Stromal cell of bone marrow (primary cell): ENCODE measurements at regions not wholly inside any gene's neighbourhood (a gene's known extent, or its start where the extent isn't known, plus 50 kb on each side); places are given as distances from the start of the nearest gene placed in this dataset.

Experiments
- DNase-seq: peaks from one replicate; pipeline ENCODE4 v3.0.0-alpha.2; 2012; ENCODE audit warnings: low read depth

DNA sequence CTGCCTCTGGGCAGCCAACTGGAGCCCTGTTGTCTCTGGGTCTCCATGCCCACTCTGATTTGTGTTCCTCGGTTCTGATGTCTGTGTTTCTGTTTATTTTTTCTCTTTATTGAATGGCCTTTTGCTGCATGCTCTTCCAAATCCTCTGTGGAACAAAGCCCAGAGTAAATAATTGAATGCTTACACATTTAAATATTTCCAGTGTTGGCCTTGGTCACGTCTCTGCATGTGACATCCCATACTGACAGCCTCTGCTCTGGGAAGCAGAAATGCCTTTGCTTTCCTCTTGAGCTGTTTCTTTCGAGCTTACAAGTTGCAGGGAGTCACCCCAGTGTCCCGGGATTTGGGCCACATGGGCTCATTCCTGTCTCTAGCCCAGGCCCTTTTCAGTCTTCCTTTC lies 267.9 kb downstream of the PTPRU start:
- peak; percentile 7 for DNase-seq

- DNase-seq: no peak
These were observed 266.9 kb downstream of the PTPRU start for GRCh38 chr1:29502911-29503840.

DNA sequence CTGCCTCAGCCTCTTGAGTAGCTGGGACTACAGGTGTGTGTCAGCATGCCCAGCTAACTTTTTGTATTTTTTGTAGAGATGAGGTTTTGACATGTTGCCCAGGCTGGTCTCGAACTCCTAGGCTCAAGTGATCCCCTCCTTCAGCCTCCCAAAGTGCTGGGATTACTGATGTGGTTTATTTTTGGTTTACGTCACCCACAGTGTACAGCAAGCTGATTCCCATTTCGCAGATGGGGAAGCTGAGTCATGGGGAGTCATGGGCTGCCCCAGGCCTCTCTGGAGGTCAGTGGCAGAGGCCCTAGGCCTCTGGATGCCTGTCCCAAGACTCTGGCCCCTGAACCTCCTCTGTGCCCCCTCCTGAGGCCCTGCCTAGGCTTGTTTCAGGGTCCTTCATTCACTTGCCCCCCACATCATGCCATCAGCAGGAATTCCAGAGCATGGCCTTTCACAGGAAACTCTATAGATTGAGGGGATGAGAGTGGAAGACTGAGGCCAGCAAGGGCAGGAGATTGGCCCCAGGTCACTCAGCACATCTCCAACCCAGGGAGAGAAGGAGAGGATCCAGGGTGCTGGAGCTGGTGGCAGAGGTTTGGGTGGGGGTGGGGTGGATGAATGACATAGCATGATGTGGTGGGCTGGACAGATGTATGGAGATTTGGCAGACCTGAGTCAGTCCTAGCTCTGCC lies 266.0 kb downstream of the PTPRU start:
- no peak for DNase-seq

- DNase-seq: no peak
These were observed 265.1 kb downstream of the PTPRU start for GRCh38 chr1:29501227-29501976.

- DNase-seq: no peak
These were observed 264.3 kb downstream of the PTPRU start for GRCh38 chr1:29500651-29501050.

DNA sequence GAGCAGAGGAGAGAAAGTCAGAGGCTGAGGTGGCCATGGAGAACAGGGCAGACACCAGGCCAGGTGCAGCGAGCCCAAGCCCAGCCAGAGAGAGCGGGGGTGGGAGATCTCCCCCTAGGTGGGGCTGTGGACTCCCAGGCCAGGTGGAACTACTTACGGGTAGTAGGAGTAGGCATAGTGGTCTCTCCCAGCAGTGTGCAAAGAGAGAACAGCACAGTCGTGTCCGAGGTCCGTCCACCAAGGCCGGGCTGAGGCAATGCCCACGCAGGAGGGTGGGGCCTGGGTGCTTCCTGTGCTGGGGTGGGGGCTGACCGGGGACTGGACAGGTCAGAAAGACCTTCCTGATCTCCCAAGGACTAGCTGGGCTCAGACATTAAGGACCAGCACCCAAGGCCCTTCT lies 263.7 kb downstream of the PTPRU start:
- no peak for DNase-seq

DNA sequence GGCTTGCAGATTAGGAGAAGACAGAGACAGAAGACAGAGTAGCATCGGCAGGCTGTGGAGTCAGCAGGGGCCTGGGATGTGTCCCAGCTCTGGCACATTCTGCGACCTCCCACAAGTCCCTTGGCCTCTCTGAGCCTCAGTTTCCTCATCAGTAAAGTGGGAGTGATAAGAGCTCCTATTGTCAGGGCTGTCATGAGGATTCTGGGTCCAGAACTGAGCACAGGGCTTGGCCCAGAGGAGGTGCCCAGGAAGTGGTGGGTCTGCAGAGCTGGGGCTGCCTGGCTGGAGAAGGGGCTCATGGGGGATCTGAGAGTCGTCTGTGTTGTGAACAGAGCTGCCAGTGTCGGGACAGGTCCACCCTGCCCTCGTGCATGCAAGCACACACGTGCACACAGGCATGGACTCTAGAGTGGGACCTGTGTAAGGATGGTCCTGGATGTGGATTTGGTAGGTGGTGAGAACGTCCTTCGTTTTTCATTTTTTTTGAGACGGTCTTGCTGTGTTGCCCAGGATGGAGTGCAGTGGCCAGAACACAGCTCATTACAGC lies 262.9 kb downstream of the PTPRU start:
- no peak for DNase-seq

DNA sequence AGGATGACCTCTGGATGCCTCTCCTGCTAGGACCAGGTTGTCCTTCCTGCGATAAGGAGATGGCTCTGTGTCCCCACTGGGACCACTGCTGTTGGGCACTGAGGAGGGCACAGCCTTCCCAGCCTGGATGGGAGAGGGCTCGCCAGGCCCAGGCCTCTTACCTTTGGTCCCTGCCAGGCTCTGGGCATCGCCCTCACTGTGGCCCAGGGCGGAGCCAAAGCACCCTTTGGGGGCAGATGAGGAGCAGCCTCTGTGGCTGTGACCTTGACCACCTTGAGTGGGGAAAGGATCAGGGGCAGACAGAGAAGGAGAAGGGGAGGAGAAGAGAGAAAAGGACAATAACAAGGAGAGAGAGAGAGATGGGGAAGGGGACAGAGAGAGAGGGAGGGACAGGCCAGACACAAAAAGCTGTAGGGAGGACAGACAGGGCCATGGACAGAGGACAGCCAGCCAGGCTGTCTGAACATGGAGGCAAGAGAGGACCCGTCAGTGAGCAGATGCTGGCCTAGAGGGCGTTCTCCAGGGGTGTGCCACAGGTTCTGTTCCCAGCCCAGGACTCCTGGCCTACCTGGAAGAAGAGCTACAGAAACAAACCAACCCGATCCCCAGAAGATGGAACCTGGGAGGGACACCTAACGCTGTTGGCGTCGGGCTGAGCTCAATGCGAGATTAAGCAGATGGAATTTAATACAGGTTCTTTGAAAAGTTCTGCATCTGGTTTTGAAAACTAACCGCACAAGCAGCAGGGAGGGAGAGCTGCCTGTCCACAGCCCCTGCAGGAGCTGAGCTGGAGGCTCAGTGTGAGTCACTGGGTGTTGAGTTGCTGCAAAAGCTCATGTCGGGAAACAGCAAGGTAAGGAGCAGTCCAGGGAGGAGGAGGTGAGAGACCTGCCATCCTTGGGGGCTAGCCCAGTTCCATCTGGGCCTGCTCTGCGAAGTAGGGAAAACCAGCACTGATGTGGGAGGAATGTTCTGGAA lies 262.1 kb downstream of the PTPRU start:
- peak; percentile 6 for DNase-seq

GRCh38 chr1:29497395-29498125 lies 261.2 kb downstream of the PTPRU start:
- DNase-seq: no peak

- DNase-seq: no peak
These were observed 260.4 kb downstream of the PTPRU start for GRCh38 chr1:29496701-29497100.

- DNase-seq: no peak
These were observed 254.0 kb downstream of the PTPRU start for GRCh38 chr1:29490204-29490934.

DNA sequence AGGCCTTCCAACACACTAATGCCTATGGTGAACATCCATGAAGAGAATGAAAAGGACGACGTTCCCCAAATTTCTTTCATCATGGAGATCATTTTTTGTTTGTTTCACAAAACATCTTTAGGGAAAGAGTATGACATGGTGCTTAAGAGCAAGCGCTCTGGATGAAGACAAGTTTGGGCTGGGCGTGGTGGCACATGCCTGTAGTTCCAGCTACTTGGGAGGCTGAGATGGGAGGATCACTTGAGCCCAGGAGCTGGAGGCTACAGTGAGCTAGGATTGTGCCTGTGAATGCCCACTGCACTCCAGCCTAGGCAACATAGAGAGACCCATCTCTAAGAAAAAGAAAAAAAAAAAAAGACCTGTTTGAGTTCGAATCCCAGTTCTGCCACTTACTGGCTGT lies 253.1 kb downstream of the PTPRU start:
- DNase-seq: no peak

DNA sequence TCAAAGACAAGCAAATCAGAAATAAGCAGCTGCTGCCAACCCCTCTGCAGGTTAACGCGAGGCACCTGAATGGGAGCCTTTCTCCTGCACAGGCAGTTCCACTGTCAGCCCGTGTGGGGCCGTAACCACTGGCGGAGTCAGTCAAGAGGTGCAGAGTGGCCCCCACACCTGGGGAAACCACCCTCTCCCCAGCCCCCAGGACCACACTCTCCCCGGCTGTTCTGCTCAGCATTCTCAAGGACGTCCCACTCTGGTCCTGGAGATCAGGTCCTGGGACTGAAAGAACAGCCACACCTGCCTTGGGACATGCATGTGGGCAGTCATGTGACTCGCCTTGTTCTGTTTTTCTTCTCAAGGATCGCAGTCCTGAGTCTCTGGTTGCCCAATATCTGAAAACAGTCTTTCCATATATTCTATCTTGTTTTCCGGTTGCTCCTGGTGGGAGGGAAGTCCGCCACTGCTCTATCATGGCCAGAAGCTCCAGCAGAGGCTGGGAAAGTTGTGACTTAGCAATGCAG lies 252.5 kb downstream of the PTPRU start:
- DNase-seq: no peak

DNA sequence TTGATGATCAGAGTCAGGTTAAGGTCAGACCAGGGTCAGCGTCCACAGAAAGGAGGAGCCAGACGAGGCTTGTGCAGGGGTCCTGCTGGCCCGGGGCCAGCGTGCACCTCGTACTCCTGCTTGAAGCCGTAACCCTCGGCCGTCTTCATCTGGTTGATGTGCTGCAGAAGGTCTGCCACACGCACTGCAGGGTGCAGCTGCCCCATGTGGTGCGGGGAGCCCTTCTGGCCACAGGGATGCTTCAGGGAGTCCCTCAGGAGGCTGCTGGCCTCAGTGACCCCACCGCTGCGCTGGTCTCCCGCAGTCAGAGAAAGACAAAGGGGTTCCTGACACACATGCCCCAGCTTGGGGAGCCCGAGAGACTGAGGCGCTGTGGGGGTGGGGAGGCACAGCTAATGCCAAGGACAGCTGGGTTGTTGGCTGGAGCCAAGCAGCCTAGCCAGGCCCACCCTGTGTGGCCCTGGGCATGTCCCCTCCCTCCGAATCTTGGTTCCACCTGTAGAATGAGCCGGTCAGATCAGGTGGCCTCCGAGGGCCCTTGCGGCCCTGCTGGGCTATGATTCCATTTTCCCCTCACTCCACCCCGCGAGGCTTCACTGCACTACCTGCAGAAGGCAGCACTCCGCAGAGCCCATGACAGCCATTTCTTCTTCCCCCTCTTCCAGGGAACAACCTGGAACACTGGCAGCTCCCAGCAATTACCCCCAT lies 251.9 kb downstream of the PTPRU start:
- no peak for DNase-seq

GRCh38 chr1:29487291-29487690 lies 251.0 kb downstream of the PTPRU start:
- no peak for DNase-seq

DNA sequence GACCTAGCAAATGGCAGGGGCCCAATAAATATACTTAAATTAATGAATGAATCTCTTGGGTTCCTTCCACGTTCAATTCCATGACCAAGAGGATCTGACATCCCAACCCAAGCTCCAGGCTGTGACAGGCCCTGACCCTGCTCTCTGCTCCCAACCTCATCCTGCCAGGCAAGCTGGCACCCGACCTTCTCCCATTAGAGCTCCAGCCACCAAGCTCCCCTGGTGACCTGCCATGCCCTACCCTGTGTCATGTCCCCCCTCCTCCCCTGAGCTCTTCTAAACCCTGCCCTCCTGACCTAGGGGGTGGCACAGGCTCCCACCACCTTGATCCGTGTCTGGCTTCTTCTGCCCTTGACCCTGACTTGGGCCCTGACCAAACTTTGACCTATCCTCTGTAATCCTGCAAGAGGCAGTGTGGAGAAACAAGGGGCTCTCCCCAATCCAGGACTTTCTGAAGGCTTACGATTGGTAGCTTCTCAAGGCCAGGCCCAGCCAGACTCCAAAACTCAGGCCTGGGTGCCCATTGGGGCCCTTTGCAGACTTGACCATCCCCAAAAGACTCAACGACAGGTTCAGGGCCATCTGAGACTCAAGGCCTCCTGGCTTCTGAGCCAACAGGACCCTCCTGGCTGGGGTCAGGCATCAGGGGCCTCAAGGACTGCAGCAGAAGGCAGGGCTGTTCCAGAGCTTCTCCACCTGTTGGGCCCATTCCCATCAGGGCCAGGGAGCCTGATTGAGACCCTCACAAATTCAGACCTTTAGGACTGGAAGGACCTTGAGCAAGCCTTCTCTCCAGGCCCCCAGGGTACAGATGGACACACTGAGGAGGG lies 249.0 kb downstream of the PTPRU start:
- no peak for DNase-seq

DNA sequence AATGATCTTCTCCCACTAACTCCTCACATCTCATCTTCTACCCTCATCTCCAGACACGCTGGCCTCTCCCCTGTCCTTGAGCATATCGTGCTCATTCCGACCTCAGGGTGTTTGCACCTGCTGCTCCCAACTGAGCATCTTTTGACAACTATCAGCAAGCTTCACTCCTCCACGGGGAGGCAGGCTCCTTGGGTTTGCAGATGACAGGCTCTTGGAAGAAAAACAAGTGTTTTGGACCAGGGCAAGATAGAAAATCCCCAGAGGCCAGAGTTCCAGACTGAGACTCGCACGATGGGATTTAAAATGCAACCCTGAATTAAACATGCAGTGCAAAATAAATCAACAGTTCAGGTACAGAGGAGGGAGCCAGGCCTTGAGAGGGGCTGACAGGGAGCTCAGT lies 246.7 kb downstream of the PTPRU start:
- no peak for DNase-seq

GRCh38 chr1:29482064-29482463 lies 245.7 kb downstream of the PTPRU start:
- no peak for DNase-seq
